DMS 273 treated with DMSO at 0.1 percent for 48 hours (cell line): ENCODE measurements at regions not wholly inside any gene's neighbourhood (a gene's known extent, or its start where the extent isn't known, plus 50 kb on each side); places are given as distances from the start of the nearest gene placed in this dataset.

ENCODE experiments used
- DNase-seq: peaks from one replicate; lab custom pipeline; 2025; lab: John Stamatoyannopoulos, UW

- DNase-seq = no peak
Measured at GRCh38 chr10:78742406-78742729, 326.4 kb upstream of the ZMIZ1 start.

DNA sequence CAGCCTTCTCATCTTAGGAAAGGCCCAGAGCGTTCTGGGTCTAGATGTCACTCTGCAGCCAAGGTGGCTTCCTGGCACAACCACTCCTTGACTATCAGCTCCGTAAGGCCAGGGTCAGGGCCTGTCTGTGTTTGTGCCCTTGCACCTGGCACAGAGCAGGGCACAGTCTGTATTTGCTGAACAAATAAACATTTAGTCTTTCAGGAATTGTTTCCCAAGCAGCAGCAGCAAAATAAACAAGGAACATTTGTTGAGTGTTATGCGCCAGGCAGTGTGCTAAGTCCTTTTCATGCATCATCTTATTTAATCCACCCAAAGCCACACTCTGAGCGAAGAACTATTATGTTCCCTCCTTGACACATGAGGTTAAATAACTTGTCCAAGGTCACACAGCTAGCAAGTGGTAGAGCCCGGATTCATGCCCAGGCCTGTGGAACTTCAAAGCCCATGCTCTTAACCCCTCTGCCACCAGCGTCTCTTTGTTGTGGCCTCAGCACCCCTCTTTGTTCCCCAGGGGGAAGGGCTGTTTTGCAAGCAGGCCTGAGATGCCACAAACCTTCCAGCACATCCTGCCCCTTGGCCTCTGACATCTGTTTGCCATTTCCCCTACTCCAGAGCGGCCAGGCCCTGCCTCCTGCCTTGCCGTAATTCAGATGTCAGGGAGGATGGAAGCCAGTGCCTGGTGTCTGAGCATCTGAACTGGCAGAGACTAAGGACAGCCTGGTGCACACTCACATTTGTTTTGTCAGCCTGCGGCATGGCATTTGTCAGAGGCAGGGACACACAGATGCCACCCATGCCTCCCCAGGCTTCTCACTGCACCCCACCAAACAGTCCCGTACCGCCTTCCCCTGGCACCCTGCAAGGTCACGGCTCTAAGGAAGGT is 325.8 kb upstream of the ZMIZ1 start:
- no peak for DNase-seq

GRCh38 chr10:78744056-78744455 is 324.7 kb upstream of the ZMIZ1 start:
- DNase-seq = no peak

GRCh38 chr10:78744491-78745090 is 324.2 kb upstream of the ZMIZ1 start:
- DNase-seq = no peak

GRCh38 chr10:78745441-78745840 is 323.3 kb upstream of the ZMIZ1 start:
- no peak for DNase-seq

DNA sequence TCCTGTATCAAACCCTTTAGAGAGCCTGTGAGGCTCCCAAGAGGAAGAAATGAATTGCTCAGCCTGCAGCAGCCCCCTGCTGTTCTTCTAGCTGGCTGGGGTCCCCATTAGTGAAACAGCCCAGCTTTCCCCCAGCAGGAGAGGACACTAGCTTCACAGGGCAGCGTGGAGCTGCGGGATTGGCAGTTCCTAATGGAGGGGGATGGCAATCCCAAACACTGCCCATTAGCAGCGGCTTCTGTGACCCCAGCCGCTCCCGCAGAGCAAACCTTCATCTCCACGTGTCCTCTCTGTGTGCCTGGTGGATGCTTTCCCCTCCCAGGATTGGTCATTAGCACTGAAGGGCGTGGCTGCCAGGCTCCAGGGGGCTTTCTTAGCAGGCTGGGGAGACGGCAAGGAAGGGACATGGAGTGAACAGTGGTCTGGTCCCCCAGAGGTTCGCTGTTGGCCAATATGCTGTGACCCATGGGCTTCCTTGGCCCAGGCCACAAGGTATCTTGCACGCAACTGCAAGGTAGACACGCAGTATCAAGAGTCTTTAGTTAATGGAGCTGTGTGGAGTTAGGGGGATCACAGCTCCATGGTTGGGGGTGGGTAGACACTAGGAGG is 322.5 kb upstream of the ZMIZ1 start:
- no peak for DNase-seq

DNA sequence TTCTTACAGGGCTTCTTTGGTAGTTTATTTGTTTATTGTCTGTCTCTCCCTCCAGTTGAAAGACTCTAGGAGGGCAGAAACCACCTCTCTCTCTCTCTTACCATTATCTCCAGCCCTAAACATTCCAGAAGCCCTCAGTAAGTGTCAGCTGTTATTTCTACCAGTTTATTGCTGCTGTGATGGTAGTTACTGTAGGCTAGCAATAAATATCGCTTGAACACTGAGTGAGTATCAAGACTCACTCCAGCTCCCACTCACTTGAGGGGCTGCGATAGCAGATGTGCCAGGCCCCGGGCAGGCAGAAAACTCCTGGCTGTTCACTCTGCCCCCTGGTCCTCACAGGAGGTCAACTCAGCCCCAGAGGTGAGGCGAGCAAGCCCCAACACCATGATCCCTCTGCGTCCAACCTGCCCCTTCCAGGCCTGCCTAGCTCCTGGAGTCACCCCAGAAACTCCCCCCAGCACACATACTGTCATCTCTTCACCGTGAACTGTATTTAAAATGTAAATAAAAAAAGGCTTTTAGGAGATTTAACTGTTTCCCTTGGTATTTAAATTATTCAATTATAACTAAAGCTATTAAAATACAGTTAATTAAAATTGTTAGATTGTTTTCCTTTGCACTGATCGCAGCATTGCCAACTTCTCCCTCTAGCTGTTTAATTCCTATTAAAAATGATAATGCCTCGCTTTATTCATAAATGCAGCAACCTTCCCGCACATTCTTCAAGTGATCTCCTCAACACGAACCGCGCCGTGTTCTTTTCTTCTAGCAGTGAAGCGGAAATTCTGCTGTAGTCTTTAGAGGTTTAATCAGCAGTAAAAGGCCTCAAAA is 321.1 kb upstream of the ZMIZ1 start:
- no peak for DNase-seq

DNA sequence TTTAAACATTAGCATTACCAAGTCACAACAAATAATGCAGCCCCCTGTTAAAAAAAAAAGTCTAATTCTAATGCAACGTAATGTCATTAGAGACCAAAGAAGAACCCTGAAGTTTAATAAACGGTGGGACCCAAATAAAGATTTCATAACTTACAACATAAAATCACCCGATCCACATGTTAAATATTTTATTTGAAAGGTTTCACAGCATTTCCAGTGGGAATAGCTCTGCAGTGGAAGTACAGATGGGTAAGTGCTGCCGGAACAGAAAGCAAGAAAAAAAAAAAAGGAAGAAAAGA is 320.6 kb upstream of the ZMIZ1 start:
- DNase-seq = no peak

GRCh38 chr10:78749200-78749599 is 319.6 kb upstream of the ZMIZ1 start:
- no peak for DNase-seq

DNA sequence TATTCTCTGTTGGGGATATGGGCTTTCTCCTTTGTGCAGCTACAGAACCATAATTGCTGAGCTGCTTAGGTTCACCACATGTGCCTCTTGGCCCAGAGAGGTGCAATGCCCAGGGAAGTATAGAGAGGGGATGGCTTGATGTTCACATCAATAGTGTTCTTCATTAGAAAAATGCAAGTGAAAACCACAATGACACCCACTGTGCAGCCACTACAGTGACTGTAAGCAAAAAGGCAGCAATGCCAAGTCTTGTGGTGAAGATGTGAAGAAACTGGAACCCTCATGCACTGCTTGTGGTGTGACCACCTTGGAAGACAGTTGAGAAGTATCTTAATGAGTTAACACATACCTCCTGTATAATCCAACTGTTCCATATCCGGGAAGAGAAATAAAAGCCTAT is 318.9 kb upstream of the ZMIZ1 start:
- DNase-seq = no peak

DNA sequence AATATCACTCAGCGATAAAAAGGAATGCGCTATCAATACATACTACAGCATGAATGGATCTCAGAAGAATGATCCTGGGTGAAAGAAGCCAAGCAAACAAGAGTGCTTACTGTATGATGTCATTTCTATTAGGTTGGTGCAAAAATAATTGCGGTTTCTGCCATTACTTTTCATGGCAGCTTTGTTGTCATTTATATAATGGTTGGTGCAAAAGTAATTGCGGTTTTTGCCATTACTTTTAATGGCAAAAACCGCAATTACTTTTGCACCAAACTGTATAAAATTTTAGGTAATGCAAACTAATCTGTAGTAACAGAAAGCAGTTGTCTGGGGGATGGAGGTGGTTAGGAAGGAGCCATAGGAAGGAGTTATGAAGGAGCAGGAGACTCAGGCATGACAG is 318.3 kb upstream of the ZMIZ1 start:
- DNase-seq = no peak

DNA sequence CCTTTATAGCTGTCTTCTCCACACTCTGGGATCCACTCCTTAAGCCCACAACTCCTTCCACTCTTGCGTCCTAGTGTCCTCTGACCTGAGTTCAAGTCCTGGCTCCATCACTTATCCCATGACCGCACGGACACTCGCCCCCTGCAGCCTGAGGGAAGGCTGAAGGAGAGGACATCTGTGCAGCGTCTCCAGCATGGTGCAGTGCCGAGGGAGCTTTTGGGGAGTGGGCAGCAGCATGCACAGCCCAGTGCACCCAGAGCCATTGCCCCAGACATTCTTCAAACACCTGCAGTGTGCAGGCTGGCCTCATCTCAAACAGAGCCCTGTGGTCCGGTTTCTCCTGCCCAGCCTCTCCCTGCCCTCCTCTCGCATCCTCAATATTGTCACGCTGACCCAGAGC is 317.1 kb upstream of the ZMIZ1 start:
- DNase-seq = no peak

GRCh38 chr10:78752221-78752620 is 316.5 kb upstream of the ZMIZ1 start:
- DNase-seq = no peak

DNA sequence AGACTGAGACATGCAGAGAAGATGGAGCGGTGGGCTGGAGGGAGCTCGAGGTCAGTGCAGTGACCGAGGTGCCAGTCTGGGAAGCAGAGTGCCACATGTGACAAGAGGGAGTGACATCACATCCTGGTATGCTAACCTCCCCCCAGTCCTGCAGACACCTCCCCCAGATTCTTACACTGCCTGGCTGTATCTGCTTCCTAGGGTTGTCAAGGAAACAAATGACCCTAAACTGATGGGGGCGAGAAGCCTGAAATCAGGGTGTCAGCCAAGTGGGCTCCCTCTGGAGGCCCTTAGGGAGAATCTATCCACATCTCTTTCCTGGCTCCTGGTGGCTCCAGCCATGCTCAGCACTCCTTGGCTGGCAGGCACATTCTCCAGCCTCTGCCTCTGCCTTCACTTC is 316.1 kb upstream of the ZMIZ1 start:
- no peak for DNase-seq

- DNase-seq = no peak
Measured at GRCh38 chr10:78754269-78755062, 314.3 kb upstream of the ZMIZ1 start.

- no peak for DNase-seq
Measured at GRCh38 chr10:78755063-78755701, 313.6 kb upstream of the ZMIZ1 start.

GRCh38 chr10:78755877-78756455 is 312.8 kb upstream of the ZMIZ1 start:
- DNase-seq = no peak

DNA sequence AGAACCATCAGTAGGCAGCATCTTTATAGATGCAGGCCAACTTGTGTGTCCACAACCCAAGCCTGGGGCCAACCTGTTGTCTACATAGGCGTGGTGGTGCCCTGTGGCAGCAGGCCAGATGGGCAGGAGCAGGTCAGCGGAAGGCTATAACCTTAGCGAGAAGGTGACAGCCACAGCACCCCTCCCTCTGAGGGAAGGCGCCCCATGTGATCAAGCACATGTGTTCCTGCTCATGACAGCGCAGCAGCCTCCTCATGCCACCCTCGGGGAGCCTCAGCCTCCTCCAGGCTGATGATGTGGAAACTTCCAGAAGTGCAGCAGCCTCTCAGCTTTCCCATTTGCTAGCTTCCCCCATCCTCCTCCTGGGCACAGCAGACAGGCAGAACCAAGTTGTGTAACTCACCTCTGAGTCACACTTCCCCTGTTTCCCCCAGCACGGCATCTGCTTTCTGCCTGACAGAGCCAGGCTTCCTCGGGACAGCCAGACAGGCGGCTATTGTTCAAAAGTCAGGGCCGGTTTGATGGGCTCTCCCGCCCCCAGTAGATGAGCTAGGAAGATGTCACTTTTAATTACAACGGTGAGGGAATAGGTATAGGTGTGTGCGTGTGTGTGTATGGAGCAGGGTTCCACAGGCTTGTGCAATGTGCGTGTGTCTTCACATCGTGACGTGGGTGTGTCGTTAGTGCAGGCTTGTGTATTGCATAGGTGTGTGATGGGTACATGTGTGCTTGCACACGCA is 312.0 kb upstream of the ZMIZ1 start:
- DNase-seq = no peak

GRCh38 chr10:78757344-78757925 is 311.3 kb upstream of the ZMIZ1 start:
- no peak for DNase-seq

DNA sequence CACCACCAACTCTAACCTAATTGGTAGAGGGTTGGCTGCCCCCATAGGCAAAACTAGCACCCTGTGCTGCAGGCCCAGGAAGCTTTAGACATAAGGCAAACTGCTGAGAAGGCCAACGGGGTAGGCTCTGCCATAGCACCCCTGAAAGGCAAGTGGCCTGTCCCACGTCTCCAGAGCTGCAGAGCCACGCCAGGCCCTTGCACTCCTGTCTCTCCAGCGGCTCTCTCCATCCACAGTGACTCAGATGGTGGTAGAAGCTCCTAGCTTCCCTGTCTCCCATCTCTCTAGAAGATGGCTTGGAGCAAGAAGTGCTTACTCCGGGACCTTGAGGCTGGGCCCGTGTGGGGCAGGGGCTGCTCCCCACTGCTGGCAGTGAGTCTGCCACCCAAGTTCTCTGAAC is 310.6 kb upstream of the ZMIZ1 start:
- DNase-seq = no peak
